SU-DHL-6 (cell line): ENCODE measurements at regions not wholly inside any gene's neighbourhood (a gene's known extent, or its start where the extent isn't known, plus 50 kb on each side); places are given as distances from the start of the nearest gene placed in this dataset.

ENCODE experiments used
- H2AFZ ChIP-seq: fragments of 200-600 bp; sonication (generic); 2 replicates; pipeline ENCODE4 v1.6.1; 2014; ENCODE audit warnings: low read depth, mild to moderate bottlenecking, moderate library complexity, mixed read lengths, antibody characterized with exemption, low read length; ENCODE audit not compliant: severe bottlenecking
- H3F3A ChIP-seq: fragments of 200-600 bp; shearing (Covaris generic); 2 replicates; pipeline ENCODE4 v1.6.0; 2016; ENCODE audit warnings: antibody characterized with exemption, mild to moderate bottlenecking; ENCODE audit not compliant: insufficient read depth
- H3K27ac ChIP-seq: fragments of 200-600 bp; sonication (generic); 2 replicates; pipeline ENCODE4 v1.5.1; 2016; ENCODE audit warnings: low read depth, mild to moderate bottlenecking, low read length, moderate library complexity, mixed read lengths
- H3K27me3 ChIP-seq: fragments of 200-600 bp; sonication (generic), shearing (Covaris generic); 2 replicates; pipeline ENCODE4 v1.6.0; 2014; ENCODE audit warnings: mild to moderate bottlenecking, low read length
- H3K36me3 ChIP-seq: fragments of 200-600 bp; sonication (generic); 2 replicates; pipeline ENCODE4 v1.6.1; 2014; ENCODE audit warnings: mild to moderate bottlenecking, low read length, mixed read lengths
- H3K4me2 ChIP-seq: fragments of 300-600, 200-600 bp; shearing (Covaris generic), sonication (generic); 2 replicates; pipeline ENCODE4 v1.6.0; 2014; ENCODE audit warnings: low read length, low read depth, mild to moderate bottlenecking; ENCODE audit not compliant: poor library complexity, severe bottlenecking
- H3K4me3 ChIP-seq: fragments of 200-600 bp; sonication (generic); 2 replicates; pipeline ENCODE4 v1.5.1; 2014; ENCODE audit warnings: antibody characterized with exemption, low read length, mild to moderate bottlenecking, mixed read lengths; ENCODE audit not compliant: insufficient read depth, poor library complexity, severe bottlenecking
- H3K79me2 ChIP-seq: fragments of 200-600 bp; sonication (generic); 2 replicates; pipeline ENCODE4 v1.6.1; 2014; ENCODE audit warnings: mild to moderate bottlenecking, low read length, moderate library complexity; ENCODE audit not compliant: insufficient read depth
- H3K9ac ChIP-seq: fragments of 200-600 bp; sonication (generic); 2 replicates; pipeline ENCODE4 v1.7.0; 2014; ENCODE audit warnings: mild to moderate bottlenecking, low read length
- H3K9me2 ChIP-seq: fragments of 200-600 bp; sonication (generic); replicated peaks from 2 replicates; pipeline ENCODE4 v1.6.1; 2014; ENCODE audit warnings: low read length; ENCODE audit not compliant: insufficient read depth
- H3K9me3 ChIP-seq: fragments of 200-600 bp; sonication (generic); 2 replicates; pipeline ENCODE4 v1.6.1; 2014; ENCODE audit warnings: low read length, mixed read lengths; ENCODE audit not compliant: insufficient read depth
- H4K20me1 ChIP-seq: fragments of 200-600 bp; sonication (generic); 2 replicates; pipeline ENCODE4 v1.6.1; 2014; ENCODE audit warnings: low read depth, mild to moderate bottlenecking, antibody characterized with exemption, low read length, moderate library complexity, mixed read lengths
- EZH2phosphoT487 ChIP-seq: fragments of 200-600 bp; sonication (generic), shearing (Covaris generic); conservative IDR thresholded peaks from 2 replicates; pipeline ENCODE4 v1.6.1; 2018; ENCODE audit warnings: mild to moderate bottlenecking, antibody characterized with exemption, low read length, moderate library complexity, mixed read lengths
- TF ChIP-seq, protein P1 (sequence below): fragments of 200-600 bp; sonication (generic); IDR thresholded peaks from one replicate; pipeline ENCODE4 v1.5.1; 2017; ENCODE audit warnings: antibody characterized with exemption, mild to moderate bottlenecking, low read length, moderate library complexity; ENCODE audit not compliant: insufficient read depth, poor library complexity, severe bottlenecking

GRCh38 chr4:152193059-152193458 lies 342.8 kb downstream of the FBXW7 start:
- no peak overlapping the region for H3K4me3 ChIP-seq
- H3K9me3 ChIP-seq: no peaks in the 10 kb centered on the region
- TF ChIP-seq EZH2phosphoT487: no peak
- TF ChIP-seq, protein P1, sequence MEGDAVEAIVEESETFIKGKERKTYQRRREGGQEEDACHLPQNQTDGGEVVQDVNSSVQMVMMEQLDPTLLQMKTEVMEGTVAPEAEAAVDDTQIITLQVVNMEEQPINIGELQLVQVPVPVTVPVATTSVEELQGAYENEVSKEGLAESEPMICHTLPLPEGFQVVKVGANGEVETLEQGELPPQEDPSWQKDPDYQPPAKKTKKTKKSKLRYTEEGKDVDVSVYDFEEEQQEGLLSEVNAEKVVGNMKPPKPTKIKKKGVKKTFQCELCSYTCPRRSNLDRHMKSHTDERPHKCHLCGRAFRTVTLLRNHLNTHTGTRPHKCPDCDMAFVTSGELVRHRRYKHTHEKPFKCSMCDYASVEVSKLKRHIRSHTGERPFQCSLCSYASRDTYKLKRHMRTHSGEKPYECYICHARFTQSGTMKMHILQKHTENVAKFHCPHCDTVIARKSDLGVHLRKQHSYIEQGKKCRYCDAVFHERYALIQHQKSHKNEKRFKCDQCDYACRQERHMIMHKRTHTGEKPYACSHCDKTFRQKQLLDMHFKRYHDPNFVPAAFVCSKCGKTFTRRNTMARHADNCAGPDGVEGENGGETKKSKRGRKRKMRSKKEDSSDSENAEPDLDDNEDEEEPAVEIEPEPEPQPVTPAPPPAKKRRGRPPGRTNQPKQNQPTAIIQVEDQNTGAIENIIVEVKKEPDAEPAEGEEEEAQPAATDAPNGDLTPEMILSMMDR: no peak
- H3K36me3 ChIP-seq: no peaks in the 10 kb centered on the region
- no peak overlapping the region for H2AFZ ChIP-seq
- no peak overlapping the region for H3K27ac ChIP-seq
- no peaks in the 10 kb centered on the region for H3K79me2 ChIP-seq
- no peak overlapping the region for H3K9ac ChIP-seq
- no peaks in the 10 kb centered on the region for H3K9me2 ChIP-seq
- no peak overlapping the region for H3K4me2 ChIP-seq
- no peaks in the 10 kb centered on the region for H3F3A ChIP-seq
- H4K20me1 ChIP-seq: no peaks in the 10 kb centered on the region
- no peaks in the 10 kb centered on the region for H3K27me3 ChIP-seq

- no peaks in the 10 kb centered on the region for H3K9me2 ChIP-seq
- H3K79me2 ChIP-seq: no peaks in the 10 kb centered on the region
- H3K36me3 ChIP-seq: no peaks in the 10 kb centered on the region
- no peak overlapping the region for H3K9ac ChIP-seq
- no peak overlapping the region for H3K27ac ChIP-seq
- no peak overlapping the region for H3K4me2 ChIP-seq
- H3F3A ChIP-seq: no peaks in the 10 kb centered on the region
- TF ChIP-seq, protein P1: no peak
- TF ChIP-seq EZH2phosphoT487: no peak
- H4K20me1 ChIP-seq: no peaks in the 10 kb centered on the region
- H3K9me3 ChIP-seq: no peaks in the 10 kb centered on the region
- no peak overlapping the region for H3K4me3 ChIP-seq
- H2AFZ ChIP-seq: no peak overlapping the region
- H3K27me3 ChIP-seq: no peaks in the 10 kb centered on the region
These were observed 345.0 kb downstream of the FBXW7 start for GRCh38 chr4:152190907-152191306.

DNA sequence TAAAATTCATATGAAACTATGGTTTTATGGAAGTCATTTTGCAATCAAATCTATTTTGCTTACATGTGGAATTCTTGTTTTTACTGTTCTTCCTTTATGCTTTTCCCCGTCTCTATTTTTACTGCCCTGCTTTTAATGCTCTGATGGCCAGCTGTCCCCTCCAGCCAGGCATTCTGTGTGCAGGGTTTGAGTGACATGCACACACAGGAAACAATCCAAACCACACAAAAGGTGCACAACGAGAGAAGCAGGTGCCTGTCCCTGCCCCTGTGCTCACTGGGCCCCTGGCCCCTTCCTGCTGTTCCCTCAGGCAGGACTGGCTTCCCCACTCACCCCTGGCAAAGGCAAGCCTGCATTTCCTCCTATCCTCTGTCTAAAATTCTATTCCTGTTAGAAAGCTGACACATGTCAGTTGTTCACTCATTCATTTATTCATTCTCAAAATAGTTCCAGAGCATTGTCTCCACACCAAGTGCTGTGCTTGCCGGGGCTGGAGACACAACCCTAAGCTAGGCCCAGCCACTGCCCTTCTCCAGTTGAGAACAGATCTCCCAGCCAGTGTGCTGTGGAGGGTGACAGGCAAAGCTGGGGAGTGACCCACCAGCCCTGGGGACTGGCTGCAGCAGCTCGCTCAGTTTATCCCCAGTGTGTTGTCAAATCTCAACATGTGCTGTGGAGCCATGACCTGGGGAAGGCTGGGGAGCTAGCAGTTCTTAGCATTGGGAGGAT lies 346.3 kb downstream of the FBXW7 start:
- Histone ChIP-seq H4K20me1 (no peaks in the 10 kb centered on the region), H3F3A (no peaks in the 10 kb centered on the region), H2AFZ (no peak overlapping the region), H3K4me2 (no peak overlapping the region), H3K4me3 (no peak overlapping the region), H3K36me3 (no peaks in the 10 kb centered on the region), H3K9ac (no peak overlapping the region), H3K9me2 (no peaks in the 10 kb centered on the region), H3K79me2 (no peaks in the 10 kb centered on the region), H3K27ac (no peak overlapping the region), H3K9me3 (no peaks in the 10 kb centered on the region), H3K27me3 (no peaks in the 10 kb centered on the region)
- no peak for TF ChIP-seq EZH2phosphoT487
- TF ChIP-seq, protein P1: no peak
